Amniotic stem cell (primary cell): ENCODE measurements at regions not wholly inside any gene's neighbourhood (a gene's known extent, or its start where the extent isn't known, plus 50 kb on each side); places are given as distances from the start of the nearest gene placed in this dataset.

Experiments
- DNase-seq: peaks from one replicate; lab custom pipeline; 2025; lab: John Stamatoyannopoulos, UW

- no peak for DNase-seq
These were observed 132.7 kb upstream of the HABP2 start for GRCh38 chr10:113420057-113420732.

GRCh38 chr10:113420733-113421675, 131.8 kb upstream of the HABP2 start:
- no peak for DNase-seq

GRCh38 chr10:113422371-113422770, 130.5 kb upstream of the HABP2 start:
- no peak for DNase-seq

GRCh38 chr10:113423981-113424721, 128.7 kb upstream of the HABP2 start:
- no peak for DNase-seq

GRCh38 chr10:113425008-113425407, 127.8 kb upstream of the HABP2 start:
- DNase-seq, result no peak

- DNase-seq, result no peak
These were observed 127.3 kb upstream of the HABP2 start for GRCh38 chr10:113425541-113425951.

GRCh38 chr10:113426181-113426877, 126.5 kb upstream of the HABP2 start:
- DNase-seq, result no peak

GRCh38 chr10:113427236-113427735, 125.6 kb upstream of the HABP2 start:
- no peak for DNase-seq

GRCh38 chr10:113427811-113428558, 124.9 kb upstream of the HABP2 start:
- DNase-seq, result no peak

GRCh38 chr10:113430634-113431397, 122.0 kb upstream of the HABP2 start:
- DNase-seq, result no peak

GRCh38 chr10:113431398-113432160, 121.3 kb upstream of the HABP2 start:
- no peak for DNase-seq

GRCh38 chr10:113433711-113434110, 119.1 kb upstream of the HABP2 start:
- DNase-seq, result no peak

GRCh38 chr10:113434315-113434714, 118.5 kb upstream of the HABP2 start:
- no peak for DNase-seq

GRCh38 chr10:113434950-113435349, 117.9 kb upstream of the HABP2 start:
- no peak for DNase-seq

- DNase-seq, result no peak
These were observed 117.0 kb upstream of the HABP2 start for GRCh38 chr10:113435881-113436280.

GRCh38 chr10:113436851-113437250, 116.0 kb upstream of the HABP2 start:
- no peak for DNase-seq

GRCh38 chr10:113438652-113439051, 114.2 kb upstream of the HABP2 start:
- DNase-seq, result no peak

- no peak for DNase-seq
These were observed 111.6 kb upstream of the HABP2 start for GRCh38 chr10:113441220-113441619.

GRCh38 chr10:113441686-113442270, 111.1 kb upstream of the HABP2 start:
- no peak for DNase-seq
